Hepatocyte (in vitro differentiated cells): ENCODE measurements at regions not wholly inside any gene's neighbourhood (a gene's known extent, or its start where the extent isn't known, plus 50 kb on each side); places are given as distances from the start of the nearest gene placed in this dataset.

Experiments used
- EZH2 ChIP-seq: fragments of 200-600 bp; sonication (generic); IDR thresholded peaks from 2 replicates; pipeline ENCODE4 v1.6.1; 2016; ENCODE audit warnings: antibody characterized with exemption, mild to moderate bottlenecking, borderline replicate concordance
- EZH2phosphoT487 ChIP-seq: fragments of 200-600 bp; sonication (generic); IDR thresholded peaks from one replicate; pipeline ENCODE4 v1.6.1; 2018; ENCODE audit warnings: antibody characterized with exemption, mild to moderate bottlenecking, low read depth, moderate library complexity; ENCODE audit not compliant: unreplicated experiment, severe bottlenecking
- TF ChIP-seq, protein P1 (sequence below): fragments of 200-600 bp; sonication (generic); IDR thresholded peaks from 2 replicates; pipeline ENCODE4 v1.5.1; 2016; ENCODE audit warnings: antibody characterized with exemption, mild to moderate bottlenecking; ENCODE audit not compliant: poor library complexity

DNA sequence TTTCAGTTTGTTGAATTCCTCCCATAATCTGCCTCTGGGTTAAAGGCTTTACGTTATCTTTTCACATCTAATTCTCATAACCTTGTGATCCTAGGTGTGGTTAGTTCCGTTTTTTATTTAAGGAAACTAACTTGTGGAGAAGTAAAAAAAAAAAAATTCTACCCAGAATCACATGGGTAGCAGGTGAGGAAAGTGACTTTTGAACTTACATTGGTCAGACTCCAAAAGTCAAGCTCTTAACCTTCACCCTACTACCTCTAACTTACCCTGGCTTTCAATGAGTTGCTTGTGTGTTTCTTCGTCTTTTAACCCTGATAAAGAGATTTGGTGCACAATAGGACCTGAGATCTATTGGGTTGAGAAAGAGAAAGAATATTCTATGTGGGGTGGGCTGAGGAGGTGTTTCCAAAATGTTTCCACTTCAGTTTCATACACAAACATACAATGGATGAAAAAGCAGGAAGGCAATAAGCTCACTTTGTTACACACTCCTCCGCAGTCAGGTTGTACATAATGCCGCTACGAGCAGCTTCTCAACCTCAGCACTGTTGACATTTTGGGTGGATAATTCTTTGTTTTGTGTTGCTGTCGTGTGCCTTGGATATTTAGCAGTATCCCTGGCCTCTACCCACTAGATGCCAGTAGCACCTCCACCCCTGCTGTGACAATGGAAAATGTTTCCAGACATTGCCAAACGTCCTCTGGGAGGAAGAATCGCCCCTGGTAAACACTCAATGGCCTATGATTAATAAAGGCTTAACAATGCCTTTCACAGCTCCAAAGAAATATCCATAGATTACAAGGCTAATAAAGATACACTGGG is 193.0 kb upstream of the ZNF217 start:
- TF ChIP-seq, protein P1, sequence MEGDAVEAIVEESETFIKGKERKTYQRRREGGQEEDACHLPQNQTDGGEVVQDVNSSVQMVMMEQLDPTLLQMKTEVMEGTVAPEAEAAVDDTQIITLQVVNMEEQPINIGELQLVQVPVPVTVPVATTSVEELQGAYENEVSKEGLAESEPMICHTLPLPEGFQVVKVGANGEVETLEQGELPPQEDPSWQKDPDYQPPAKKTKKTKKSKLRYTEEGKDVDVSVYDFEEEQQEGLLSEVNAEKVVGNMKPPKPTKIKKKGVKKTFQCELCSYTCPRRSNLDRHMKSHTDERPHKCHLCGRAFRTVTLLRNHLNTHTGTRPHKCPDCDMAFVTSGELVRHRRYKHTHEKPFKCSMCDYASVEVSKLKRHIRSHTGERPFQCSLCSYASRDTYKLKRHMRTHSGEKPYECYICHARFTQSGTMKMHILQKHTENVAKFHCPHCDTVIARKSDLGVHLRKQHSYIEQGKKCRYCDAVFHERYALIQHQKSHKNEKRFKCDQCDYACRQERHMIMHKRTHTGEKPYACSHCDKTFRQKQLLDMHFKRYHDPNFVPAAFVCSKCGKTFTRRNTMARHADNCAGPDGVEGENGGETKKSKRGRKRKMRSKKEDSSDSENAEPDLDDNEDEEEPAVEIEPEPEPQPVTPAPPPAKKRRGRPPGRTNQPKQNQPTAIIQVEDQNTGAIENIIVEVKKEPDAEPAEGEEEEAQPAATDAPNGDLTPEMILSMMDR = peak; percentile 7
- TF ChIP-seq EZH2 (no peak), EZH2phosphoT487 (no peak)
